ENCODE measurements at regions not wholly inside any gene's neighbourhood (a gene's known extent, or its start where the extent isn't known, plus 50 kb on each side); places are given as distances from the start of the nearest gene placed in this dataset.

- H3K4me3 ChIP-seq (ENCODE audit: low read depth in 1 of 2, low read length in 2 of 2), result no peak overlapping the region
- no peaks in the 10 kb centered on the region for H3K36me3 ChIP-seq (ENCODE audit: control insufficient read depth in 1 of 2, insufficient read depth in 2 of 2, low read length in 2 of 2)
- no peaks in the 10 kb centered on the region for H3K9me3 ChIP-seq (ENCODE audit: control insufficient read depth in 1 of 2, low read length in 2 of 2)
- no peaks in the 10 kb centered on the region for H3K4me1 ChIP-seq (ENCODE audit: control insufficient read depth in 1 of 2, insufficient read depth in 2 of 2, low read length in 2 of 2)
- no peak overlapping the region for H3K9ac ChIP-seq (ENCODE audit: low read depth in 1 of 2, low read length in 2 of 2)
- no peaks in the 10 kb centered on the region for H3K27me3 ChIP-seq (ENCODE audit: control insufficient read depth in 1 of 2, insufficient read depth in 2 of 2, low read length in 2 of 2)
- no peak overlapping the region for H3K27ac ChIP-seq (ENCODE audit: low read depth, low read length)
Measured at GRCh38 chr7:20971219-20971618, 184.5 kb upstream of the SP8 start.

DNA sequence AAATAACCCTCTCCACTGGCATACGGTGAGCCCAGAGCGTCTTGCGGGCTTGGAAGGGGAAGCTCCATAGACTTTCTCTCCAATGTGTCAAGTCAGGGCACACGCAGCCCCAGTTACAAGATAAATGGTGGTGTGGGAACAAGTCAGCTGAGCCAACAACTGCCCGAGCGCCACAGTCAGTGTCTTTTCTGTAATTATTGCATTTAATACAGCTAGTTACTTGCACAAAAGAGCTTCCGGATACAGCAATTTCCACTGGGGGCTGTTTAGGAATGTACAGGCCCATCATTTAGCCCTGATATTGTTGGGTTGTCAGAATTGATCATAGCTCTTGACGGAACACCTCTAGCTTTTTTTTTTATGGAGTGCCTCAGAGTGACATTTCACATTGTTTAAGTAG, 193.5 kb upstream of the SP8 start:
- no peaks in the 10 kb centered on the region for H3K36me3 ChIP-seq (ENCODE audit: control insufficient read depth in 1 of 2, insufficient read depth in 2 of 2, low read length in 2 of 2)
- H3K9ac ChIP-seq (ENCODE audit: low read depth in 1 of 2, low read length in 2 of 2), result no peak overlapping the region
- H3K4me1 ChIP-seq (ENCODE audit: control insufficient read depth in 1 of 2, insufficient read depth in 2 of 2, low read length in 2 of 2), result no peaks in the 10 kb centered on the region
- no peak overlapping the region for H3K27ac ChIP-seq (ENCODE audit: low read depth, low read length)
- no peak overlapping the region for H3K4me3 ChIP-seq (ENCODE audit: low read depth in 1 of 2, low read length in 2 of 2)
- H3K9me3 ChIP-seq (ENCODE audit: control insufficient read depth in 1 of 2, low read length in 2 of 2), result no peaks in the 10 kb centered on the region
- no peaks in the 10 kb centered on the region for H3K27me3 ChIP-seq (ENCODE audit: control insufficient read depth in 1 of 2, insufficient read depth in 2 of 2, low read length in 2 of 2)

GRCh38 chr7:20980668-20981264, 194.1 kb upstream of the SP8 start:
- H3K36me3 ChIP-seq (ENCODE audit: control insufficient read depth in 1 of 2, insufficient read depth in 2 of 2, low read length in 2 of 2), result no peaks in the 10 kb centered on the region
- no peaks in the 10 kb centered on the region for H3K27me3 ChIP-seq (ENCODE audit: control insufficient read depth in 1 of 2, insufficient read depth in 2 of 2, low read length in 2 of 2)
- no peak overlapping the region for H3K4me3 ChIP-seq (ENCODE audit: low read depth in 1 of 2, low read length in 2 of 2)
- no peaks in the 10 kb centered on the region for H3K4me1 ChIP-seq (ENCODE audit: control insufficient read depth in 1 of 2, insufficient read depth in 2 of 2, low read length in 2 of 2)
- H3K27ac ChIP-seq (ENCODE audit: low read depth, low read length), result no peak overlapping the region
- H3K9ac ChIP-seq (ENCODE audit: low read depth in 1 of 2, low read length in 2 of 2), result no peak overlapping the region
- H3K9me3 ChIP-seq (ENCODE audit: control insufficient read depth in 1 of 2, low read length in 2 of 2), result no peaks in the 10 kb centered on the region

GRCh38 chr7:20988340-20988739, 201.7 kb upstream of the SP8 start:
- H3K36me3 ChIP-seq (ENCODE audit: control insufficient read depth in 1 of 2, insufficient read depth in 2 of 2, low read length in 2 of 2), result no peaks in the 10 kb centered on the region
- no peak overlapping the region for H3K27ac ChIP-seq (ENCODE audit: low read depth, low read length)
- no peaks in the 10 kb centered on the region for H3K9me3 ChIP-seq (ENCODE audit: control insufficient read depth in 1 of 2, low read length in 2 of 2)
- H3K4me1 ChIP-seq (ENCODE audit: control insufficient read depth in 1 of 2, insufficient read depth in 2 of 2, low read length in 2 of 2), result no peaks in the 10 kb centered on the region
- H3K4me3 ChIP-seq (ENCODE audit: low read depth in 1 of 2, low read length in 2 of 2), result no peak overlapping the region
- no peak overlapping the region for H3K9ac ChIP-seq (ENCODE audit: low read depth in 1 of 2, low read length in 2 of 2)
- H3K27me3 ChIP-seq (ENCODE audit: control insufficient read depth in 1 of 2, insufficient read depth in 2 of 2, low read length in 2 of 2), result no peaks in the 10 kb centered on the region

DNA sequence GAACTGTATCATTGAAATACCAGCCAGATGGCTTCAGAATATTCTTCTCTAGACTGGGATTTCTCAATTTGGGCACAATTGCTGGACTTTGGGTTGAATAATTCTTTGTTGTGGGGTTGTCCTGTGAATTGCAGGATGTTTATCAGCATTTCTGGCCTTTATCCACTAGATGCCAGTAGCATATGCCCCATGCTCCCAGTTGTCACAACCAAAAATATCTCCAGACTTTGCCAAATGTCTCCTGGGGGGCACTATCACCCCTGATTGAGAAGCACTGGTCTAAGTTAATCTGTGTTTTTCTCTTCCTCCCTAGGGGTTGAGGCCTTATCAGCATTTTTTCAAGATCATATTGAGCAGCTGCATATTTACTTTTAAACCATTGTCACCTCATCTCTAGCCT, 204.9 kb upstream of the SP8 start:
- no peaks in the 10 kb centered on the region for H3K4me1 ChIP-seq (ENCODE audit: control insufficient read depth in 1 of 2, insufficient read depth in 2 of 2, low read length in 2 of 2)
- H3K27me3 ChIP-seq (ENCODE audit: control insufficient read depth in 1 of 2, insufficient read depth in 2 of 2, low read length in 2 of 2), result no peaks in the 10 kb centered on the region
- no peak overlapping the region for H3K4me3 ChIP-seq (ENCODE audit: low read depth in 1 of 2, low read length in 2 of 2)
- H3K9ac ChIP-seq (ENCODE audit: low read depth in 1 of 2, low read length in 2 of 2), result no peak overlapping the region
- H3K9me3 ChIP-seq (ENCODE audit: control insufficient read depth in 1 of 2, low read length in 2 of 2), result no peaks in the 10 kb centered on the region
- H3K27ac ChIP-seq (ENCODE audit: low read depth, low read length), result no peak overlapping the region
- no peaks in the 10 kb centered on the region for H3K36me3 ChIP-seq (ENCODE audit: control insufficient read depth in 1 of 2, insufficient read depth in 2 of 2, low read length in 2 of 2)

DNA sequence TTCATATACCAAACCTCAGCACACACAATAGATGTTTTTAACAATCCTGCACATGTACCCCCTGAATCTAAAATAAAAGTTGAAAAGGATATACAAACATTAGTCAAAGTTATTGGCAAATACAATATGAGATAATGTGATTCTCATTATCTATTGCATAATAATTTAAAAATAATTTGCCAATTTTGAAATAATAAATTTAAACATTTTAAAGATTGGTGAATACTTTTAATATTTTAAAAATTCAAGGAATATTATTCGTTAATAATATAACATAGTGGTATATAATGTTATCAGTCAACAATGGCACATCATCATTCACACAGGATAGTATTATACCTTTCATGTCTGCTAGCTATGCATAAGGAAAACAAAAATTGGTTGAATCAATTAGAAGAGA, 207.0 kb upstream of the SP8 start:
- H3K4me3 ChIP-seq (ENCODE audit: low read depth in 1 of 2, low read length in 2 of 2), result no peak overlapping the region
- H3K9ac ChIP-seq (ENCODE audit: low read depth in 1 of 2, low read length in 2 of 2), result no peak overlapping the region
- H3K27me3 ChIP-seq (ENCODE audit: control insufficient read depth in 1 of 2, insufficient read depth in 2 of 2, low read length in 2 of 2), result no peaks in the 10 kb centered on the region
- no peaks in the 10 kb centered on the region for H3K36me3 ChIP-seq (ENCODE audit: control insufficient read depth in 1 of 2, insufficient read depth in 2 of 2, low read length in 2 of 2)
- no peaks in the 10 kb centered on the region for H3K4me1 ChIP-seq (ENCODE audit: control insufficient read depth in 1 of 2, insufficient read depth in 2 of 2, low read length in 2 of 2)
- H3K27ac ChIP-seq (ENCODE audit: low read depth, low read length), result no peak overlapping the region
- H3K9me3 ChIP-seq (ENCODE audit: control insufficient read depth in 1 of 2, low read length in 2 of 2), result no peaks in the 10 kb centered on the region

DNA sequence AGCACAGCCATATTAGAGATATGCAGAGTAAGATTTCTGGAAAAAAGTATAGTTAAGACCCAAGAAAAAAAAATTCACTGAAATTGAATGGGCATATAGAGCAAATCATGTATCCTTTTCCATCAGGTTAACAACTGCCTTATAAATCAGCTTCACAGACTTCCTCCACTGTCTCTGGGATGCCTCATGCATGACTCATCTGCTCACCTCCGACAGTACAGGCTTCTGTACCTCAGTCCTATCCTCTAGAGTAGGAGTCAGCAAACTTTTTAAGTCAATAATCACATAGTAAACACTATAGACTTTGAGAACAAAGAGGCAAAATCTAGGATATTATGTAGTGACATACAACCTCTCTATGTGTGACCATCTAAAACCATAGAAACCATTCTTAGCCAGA, 211.6 kb upstream of the SP8 start:
- no peak overlapping the region for H3K9ac ChIP-seq (ENCODE audit: low read depth in 1 of 2, low read length in 2 of 2)
- H3K27me3 ChIP-seq (ENCODE audit: control insufficient read depth in 1 of 2, insufficient read depth in 2 of 2, low read length in 2 of 2), result no peaks in the 10 kb centered on the region
- no peak overlapping the region for H3K27ac ChIP-seq (ENCODE audit: low read depth, low read length)
- peaks cover 0 to 3% of the 10 kb centered on the region in 2 donors for H3K9me3 ChIP-seq (ENCODE audit: control insufficient read depth in 1 of 2, low read length in 2 of 2)
- no peaks in the 10 kb centered on the region for H3K4me1 ChIP-seq (ENCODE audit: control insufficient read depth in 1 of 2, insufficient read depth in 2 of 2, low read length in 2 of 2)
- no peak overlapping the region for H3K4me3 ChIP-seq (ENCODE audit: low read depth in 1 of 2, low read length in 2 of 2)
- no peaks in the 10 kb centered on the region for H3K36me3 ChIP-seq (ENCODE audit: control insufficient read depth in 1 of 2, insufficient read depth in 2 of 2, low read length in 2 of 2)

DNA sequence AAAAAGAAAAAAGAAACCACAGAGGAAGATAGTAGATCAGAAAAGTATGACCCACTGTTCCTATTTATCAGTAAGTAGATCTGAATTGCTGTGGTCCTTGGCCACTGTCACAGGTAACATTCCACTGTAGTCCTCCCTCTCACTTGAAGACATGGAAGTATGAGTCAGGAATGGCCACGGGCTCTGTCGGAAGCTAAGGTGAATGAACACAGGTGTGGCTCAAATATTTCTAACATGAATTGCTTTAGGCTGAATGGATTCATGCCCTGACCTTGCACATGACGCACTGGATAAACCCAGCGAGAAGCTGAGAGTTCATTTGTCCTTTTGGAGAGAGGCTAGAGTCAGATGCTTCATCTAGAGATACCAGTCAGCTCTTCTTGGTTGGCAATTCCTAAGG, 224.5 kb upstream of the SP8 start:
- H3K27ac ChIP-seq (ENCODE audit: low read depth, low read length), result no peak overlapping the region

GRCh38 chr7:21013765-21014539, 227.3 kb upstream of the SP8 start:
- Histone ChIP-seq H3K4me3 (ENCODE audit: low read depth in 1 of 2, low read length in 2 of 2) (no peak overlapping the region), H3K27ac (ENCODE audit: low read depth, low read length) (no peak overlapping the region), H3K9ac (ENCODE audit: low read depth in 1 of 2, low read length in 2 of 2) (no peak overlapping the region), H3K9me3 (ENCODE audit: control insufficient read depth in 1 of 2, low read length in 2 of 2) (no peaks in the 10 kb centered on the region), H3K36me3 (ENCODE audit: control insufficient read depth in 1 of 2, insufficient read depth in 2 of 2, low read length in 2 of 2) (no peaks in the 10 kb centered on the region), H3K27me3 (ENCODE audit: control insufficient read depth in 1 of 2, insufficient read depth in 2 of 2, low read length in 2 of 2) (no peaks in the 10 kb centered on the region), H3K4me1 (ENCODE audit: control insufficient read depth in 1 of 2, insufficient read depth in 2 of 2, low read length in 2 of 2) (no peaks in the 10 kb centered on the region)

More for the DNA sequence above, 224.5 kb upstream of the SP8 start:
- Histone ChIP-seq H3K27me3 (ENCODE audit: control insufficient read depth in 1 of 2, insufficient read depth in 2 of 2, low read length in 2 of 2) (no peaks in the 10 kb centered on the region), H3K9ac (ENCODE audit: low read depth in 1 of 2, low read length in 2 of 2) (no peak overlapping the region), H3K9me3 (ENCODE audit: control insufficient read depth in 1 of 2, low read length in 2 of 2) (no peaks in the 10 kb centered on the region), H3K4me1 (ENCODE audit: control insufficient read depth in 1 of 2, insufficient read depth in 2 of 2, low read length in 2 of 2) (no peaks in the 10 kb centered on the region), H3K4me3 (ENCODE audit: low read depth in 1 of 2, low read length in 2 of 2) (no peak overlapping the region), H3K36me3 (ENCODE audit: control insufficient read depth in 1 of 2, insufficient read depth in 2 of 2, low read length in 2 of 2) (no peaks in the 10 kb centered on the region)

GRCh38 chr7:21020667-21021066, 234.0 kb upstream of the SP8 start:
- Histone ChIP-seq H3K27ac (ENCODE audit: low read depth, low read length) (no peak overlapping the region), H3K9me3 (ENCODE audit: control insufficient read depth in 1 of 2, low read length in 2 of 2) (no peaks in the 10 kb centered on the region), H3K4me3 (ENCODE audit: low read depth in 1 of 2, low read length in 2 of 2) (no peak overlapping the region), H3K4me1 (ENCODE audit: control insufficient read depth in 1 of 2, insufficient read depth in 2 of 2, low read length in 2 of 2) (no peaks in the 10 kb centered on the region), H3K9ac (ENCODE audit: low read depth in 1 of 2, low read length in 2 of 2) (no peak overlapping the region), H3K27me3 (ENCODE audit: control insufficient read depth in 1 of 2, insufficient read depth in 2 of 2, low read length in 2 of 2) (no peaks in the 10 kb centered on the region), H3K36me3 (ENCODE audit: control insufficient read depth in 1 of 2, insufficient read depth in 2 of 2, low read length in 2 of 2) (no peaks in the 10 kb centered on the region)
